GM18502 (cell line): ENCODE measurements at regions not wholly inside any gene's neighbourhood (a gene's known extent, or its start where the extent isn't known, plus 50 kb on each side); places are given as distances from the start of the nearest gene placed in this dataset.
"Not testable (repeated sequence)": the region's sequence is repeated elsewhere in the genome, so short reads cannot be mapped to it uniquely, and the experiment has no call there.

Experiments
- ATAC-seq: cut with Tn5 transposase; IDR thresholded peaks from one replicate; pipeline ENCODE4 v1.9.1; 2021; ENCODE audit warnings: mild to moderate bottlenecking; ENCODE audit not compliant: unreplicated experiment, poor library complexity

DNA sequence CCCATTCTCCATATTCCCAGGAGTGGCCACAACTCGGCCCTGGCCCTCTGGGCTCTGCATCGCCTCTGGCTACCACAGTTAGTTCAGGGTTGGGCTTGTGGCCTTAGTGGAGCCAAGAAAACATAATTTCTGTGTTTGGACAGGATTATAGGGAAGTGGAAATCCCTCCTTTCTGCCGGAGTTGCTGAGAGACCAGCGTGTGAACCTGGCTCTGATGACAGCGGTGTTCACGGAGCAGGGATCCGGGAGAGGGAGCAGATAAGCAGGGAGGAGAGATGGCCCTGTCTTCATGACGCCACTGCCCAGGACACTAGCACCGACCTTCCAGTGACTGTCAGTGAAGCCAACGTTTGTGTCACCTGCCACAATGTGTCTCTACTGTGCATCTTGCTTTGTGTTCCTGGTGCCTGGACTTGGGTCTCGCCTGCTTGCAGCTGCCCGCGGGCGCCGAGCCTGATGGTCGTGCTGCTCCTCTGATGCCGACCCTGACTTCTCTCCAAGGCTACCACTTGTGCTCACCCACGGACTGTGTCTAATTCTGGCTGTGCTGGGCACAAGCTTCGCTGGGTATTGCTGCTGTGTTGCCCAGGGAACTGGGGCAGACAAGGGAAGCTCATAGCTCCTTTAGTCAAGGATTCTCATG is 67.0 kb upstream of the VIPR2 start:
- no peak for ATAC-seq

DNA sequence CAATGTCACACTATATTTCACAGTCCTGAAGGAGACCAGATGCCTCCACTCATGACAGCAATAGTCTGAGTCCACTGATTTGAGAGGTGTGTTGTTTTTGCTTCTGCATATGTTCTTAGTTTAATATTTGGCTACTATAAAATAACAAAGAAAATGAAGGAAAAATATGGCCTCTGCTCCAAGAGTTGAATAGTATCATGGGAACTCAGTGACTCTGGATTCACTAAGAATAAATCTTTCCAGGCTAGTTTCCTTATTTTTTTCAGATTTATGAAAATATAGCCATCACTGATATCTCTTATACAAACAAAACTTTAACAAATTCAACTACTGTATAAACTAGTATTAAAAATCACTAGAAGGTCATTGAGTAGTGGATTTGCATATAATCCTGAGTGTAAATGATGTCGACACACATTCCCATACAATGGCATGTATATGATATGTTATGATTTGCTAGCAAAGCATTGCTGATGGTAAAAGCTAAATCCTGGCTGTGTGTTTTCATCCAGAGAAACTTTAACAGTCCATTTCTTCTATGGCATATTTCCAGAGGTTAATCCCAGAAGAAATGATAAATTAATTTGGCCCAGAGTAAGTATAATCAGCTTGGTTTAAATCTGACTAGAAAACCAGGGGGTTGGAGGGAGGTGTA is 66.0 kb upstream of the VIPR2 start:
- ATAC-seq, result no peak

DNA sequence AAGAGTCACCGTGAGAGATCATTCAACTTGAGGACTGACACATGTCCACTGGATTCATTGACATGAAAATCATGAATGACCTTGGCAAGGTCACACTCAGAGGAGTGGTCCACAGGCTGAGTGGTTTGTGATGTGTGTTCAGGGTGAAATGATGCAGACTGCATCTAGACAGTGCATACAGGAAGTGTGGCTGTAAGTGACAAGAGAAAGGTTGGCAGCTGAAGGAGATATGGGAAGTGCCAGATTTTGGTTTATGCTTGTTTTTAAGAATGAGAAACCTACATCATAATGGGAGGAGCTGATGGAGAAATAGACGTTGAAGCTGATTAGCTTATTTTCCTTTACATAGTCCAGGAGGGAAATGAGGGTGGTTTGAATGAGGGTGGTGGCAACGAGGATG is 64.8 kb upstream of the VIPR2 start:
- no peak for ATAC-seq

DNA sequence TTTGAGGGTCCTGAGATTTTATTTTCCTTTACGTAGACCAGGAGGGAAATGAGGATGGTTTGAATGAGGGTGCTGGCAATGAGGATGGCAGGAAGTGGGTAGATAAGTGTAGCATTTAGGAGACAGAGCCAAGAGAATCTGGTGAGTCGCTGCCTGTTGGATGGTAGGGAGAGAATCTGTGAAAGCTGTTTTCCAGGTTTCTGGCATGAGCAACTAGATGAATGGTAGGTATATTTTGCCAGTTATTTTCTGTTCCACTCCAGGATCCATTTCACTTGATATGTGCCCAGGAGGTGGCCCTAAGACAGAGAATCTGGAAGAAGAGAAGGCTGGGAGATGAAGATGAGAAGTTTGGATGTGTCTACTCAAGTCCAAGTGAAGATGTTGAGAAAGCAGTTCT is 63.3 kb upstream of the VIPR2 start:
- ATAC-seq, result no peak

DNA sequence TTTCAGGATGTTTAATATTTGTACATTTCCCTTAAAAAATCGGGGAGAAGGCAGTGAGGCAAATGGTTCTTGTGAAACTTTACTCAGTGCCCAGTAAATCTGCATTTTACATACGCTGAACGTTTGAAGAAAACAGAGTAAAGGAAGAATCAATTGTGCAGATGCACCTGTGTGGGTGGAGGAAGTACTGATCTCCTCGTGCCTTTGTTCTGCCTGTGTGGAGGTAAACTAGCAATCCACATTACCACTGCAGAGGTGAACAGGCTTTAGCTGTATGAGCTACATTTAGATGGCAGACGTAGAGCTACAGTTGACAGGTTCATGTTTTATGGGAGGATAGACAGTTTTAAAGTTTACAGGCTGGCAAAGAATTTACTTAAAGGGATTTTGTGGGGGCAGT is 62.7 kb upstream of the VIPR2 start:
- no peak for ATAC-seq

DNA sequence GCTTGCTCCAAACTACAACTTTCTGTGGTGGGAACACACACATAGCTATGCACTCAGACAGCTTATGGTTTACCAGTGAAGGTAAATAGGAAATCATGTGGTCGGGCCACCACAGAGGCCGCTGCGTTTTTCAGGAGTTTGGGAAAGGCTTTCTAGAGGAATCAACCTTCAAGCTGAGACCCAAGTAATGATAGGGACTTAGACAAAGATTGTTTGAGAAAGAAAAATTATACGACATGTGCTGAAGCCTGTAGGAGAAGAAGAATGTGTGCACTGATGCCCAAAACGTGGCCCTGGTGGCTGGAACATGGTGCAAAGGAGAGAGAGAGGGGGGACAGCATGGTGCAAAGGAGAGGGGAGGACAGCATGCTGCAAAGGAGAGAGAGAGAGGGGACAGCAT is 61.2 kb upstream of the VIPR2 start:
- ATAC-seq, result no peak

DNA sequence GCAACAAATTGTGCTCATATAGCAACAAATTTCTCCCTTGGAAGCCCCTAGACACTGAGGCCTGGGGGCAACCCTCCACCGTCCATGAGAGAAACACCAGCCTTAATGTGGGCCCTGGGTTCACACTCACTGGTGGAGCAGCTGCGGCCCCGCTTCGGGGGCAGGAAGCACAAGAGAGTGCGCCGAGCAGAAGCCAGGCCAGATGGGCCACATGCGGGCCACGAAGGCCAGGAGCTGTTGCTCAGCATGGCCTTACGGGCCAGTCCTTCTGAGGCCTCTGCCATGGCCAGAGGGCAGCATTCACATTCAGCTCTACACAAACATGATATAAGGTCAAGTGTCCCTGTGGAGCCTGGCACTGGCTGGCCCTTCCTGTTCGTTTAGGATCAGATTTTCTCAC is 60.0 kb upstream of the VIPR2 start:
- ATAC-seq, result no peak

DNA sequence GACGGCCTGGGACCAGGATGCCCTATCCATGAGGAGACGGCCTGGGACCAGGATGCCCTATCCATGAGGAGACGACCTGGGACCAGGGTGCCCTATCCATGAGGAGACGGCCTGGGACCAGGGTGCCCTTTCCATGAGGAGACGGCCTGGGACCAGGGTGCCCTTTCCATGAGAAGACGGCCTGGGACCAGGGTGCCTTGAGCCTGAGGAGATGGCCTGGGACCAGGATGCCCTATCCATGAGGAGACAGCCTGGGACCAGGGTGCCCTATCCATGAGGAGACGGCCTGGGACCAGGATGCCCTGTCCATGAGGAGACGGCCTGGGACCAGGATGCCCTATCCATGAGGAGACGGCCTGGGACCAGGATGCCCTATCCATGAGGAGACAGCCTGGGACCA is 58.6 kb upstream of the VIPR2 start:
- ATAC-seq, result not testable (repeated sequence)

DNA sequence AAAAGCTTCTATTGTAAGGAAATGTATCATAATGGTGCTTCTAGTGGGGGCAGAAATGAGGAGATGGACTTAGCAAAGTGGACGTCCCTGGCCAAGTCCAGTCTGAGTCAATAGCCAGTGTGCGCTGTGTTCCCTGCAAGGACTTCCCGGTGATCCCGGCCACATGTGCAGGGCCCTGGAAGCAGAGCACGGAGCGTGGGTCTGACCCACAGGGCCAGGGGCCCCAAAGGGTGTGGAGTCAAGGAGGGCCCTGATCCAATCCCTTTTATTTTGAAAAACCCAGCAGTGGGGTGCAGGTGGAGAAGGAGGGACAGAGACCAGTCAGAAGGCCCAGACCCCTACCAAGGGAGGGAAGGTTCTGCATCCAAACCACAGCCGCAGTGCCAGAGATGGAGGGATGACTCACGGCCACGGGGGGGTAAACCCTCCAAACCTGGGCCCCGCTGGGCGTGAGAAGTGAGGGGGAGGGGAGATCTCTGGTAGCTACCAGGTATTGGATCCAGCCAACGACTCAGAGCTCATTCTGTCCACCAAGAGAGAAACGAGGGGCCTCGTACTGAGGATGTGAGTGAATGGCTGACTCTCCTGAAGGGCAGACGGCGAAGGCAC is 57.2 kb upstream of the VIPR2 start:
- ATAC-seq, result no peak

DNA sequence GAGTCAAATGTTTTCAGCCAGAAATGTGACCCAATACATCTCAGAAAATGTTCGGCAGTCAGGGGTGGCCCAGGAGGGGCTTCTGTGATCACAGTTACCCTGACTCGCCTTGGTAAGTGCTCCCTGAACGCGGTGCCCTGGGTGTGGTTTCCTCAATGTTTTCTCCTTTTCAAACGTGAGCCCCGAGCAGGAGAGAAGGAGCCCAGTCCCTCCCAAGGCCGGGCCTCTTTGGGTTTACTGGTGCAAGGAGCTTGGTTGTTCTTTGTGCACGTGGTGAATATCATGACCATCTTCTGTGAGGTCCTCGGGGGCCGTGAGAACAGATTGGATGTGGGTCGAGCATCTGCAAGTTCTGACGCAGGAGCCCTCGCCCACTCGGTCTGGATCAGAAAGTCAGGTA is 55.8 kb upstream of the VIPR2 start:
- no peak for ATAC-seq

DNA sequence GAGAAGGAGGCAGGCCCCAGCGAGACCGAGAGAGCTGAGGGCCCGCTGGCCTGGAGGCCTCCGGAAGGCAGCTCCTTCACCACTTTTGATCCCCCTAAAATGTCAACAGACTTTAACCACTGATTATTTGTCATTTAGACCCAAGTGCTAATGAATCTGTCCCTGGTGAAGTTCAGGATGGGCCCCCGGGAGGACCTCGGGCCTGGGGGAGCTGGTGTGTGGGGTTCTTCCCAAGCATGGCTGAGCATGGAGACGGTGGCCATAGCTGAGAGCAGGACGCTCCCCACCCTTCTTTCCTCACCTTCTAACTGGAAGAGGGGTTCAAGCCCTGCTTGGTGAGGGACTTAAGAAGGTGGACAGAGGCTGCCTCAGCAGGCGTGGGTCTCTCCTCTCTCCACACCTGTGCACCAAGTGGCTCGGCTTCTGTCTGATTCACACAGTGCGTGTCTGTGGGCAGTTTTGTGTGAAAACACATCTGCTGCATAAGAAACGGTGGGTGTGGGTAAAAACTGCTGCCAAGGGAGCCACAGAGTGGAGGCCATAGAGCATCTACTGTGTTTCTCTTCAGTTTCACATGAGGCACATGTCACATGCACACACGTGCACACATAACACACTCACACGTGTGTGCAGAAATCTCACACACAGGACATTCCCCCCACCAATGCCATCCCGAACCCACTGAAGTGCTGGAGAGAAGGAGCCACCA is 53.5 kb upstream of the VIPR2 start:
- no peak for ATAC-seq

DNA sequence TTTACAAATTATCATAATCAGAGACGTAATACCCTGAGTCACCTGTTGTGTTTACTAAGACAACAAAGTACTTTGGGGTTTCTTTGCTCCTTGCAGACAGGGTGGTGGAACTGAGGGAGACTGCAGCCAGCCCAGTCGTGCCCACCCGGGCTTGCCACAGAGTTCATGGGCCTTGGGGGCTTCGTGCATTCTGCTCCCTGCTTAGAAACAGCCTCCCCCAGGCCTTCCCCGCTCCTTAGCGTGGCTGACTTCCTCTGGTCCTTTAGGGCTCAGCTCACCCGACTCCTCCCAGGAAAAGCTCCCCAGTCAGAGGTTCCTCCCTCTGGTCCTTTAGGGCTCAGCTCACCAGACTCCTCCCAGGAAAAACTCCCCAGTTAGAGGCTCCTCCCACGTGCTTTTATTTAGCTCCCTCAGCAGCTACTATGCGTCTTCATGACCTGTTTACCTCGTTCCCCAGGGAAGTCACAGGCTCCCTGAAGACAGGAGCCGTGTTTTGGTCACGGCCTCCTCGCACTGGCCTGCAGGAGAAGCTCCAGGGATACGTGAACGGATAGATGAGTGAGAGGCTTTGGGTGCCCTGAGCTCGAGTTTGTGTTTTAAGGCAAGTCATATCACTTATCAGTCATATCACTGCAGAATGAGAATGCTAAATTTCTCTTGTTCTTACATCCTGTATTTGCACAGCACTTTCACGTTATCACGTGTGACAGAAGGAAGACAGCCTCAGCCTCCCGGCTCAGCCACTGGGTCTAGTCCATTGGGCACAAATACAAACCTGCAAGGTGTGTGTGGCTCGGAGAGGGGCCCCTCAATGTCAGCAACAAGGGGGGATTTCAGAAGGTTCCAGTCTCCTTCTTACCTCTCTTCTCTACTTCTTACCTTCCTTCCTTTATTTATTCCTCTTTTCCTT is 52.7 kb upstream of the VIPR2 start:
- ATAC-seq, result peak; percentile 78

DNA sequence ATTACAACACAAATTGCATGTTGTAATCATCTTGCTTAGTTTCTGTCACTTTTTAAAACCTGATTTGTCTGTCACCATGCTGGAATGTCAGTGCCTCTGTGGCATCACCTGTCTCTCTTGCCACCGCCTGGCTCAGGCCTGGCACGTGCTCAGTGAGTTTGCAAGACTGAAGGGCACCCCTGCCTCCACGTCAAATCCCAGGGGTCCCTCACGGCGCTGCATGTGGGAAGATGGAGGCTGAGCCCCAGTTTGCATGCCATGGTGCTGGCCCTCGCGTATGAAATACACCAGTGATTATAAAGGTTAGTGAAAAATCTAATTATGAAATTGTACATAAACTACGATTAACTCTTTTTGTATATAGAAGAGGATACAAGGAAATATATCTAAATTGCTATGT is 51.9 kb upstream of the VIPR2 start:
- no peak for ATAC-seq

DNA sequence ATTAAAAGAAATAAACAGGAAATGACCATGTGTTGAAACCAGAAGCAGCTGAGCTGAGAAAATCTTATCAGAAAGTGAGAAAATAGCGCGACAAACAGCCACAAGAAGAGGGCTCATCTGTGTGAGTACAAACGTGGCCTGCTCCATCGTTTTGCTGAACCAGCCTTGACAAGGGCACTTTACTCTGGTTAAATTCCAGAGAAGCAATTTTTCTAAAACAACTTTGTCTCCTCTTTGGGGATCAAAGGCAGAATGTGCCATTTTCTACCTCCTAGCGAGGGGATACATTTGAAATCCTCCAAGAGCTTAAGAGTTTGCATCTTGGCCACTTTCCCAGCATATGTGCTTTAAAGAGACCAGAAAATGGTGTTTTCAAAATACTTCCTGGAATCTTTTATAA is 51.3 kb upstream of the VIPR2 start:
- ATAC-seq, result no peak
